SK-N-SH treated with all-trans-retinoic acid at 6 μM for 48 hours (cell line): ENCODE measurements at regions not wholly inside any gene's neighbourhood (a gene's known extent, or its start where the extent isn't known, plus 50 kb on each side); places are given as distances from the start of the nearest gene placed in this dataset.
"Not testable (repeated sequence)": the region's sequence is repeated elsewhere in the genome, so short reads cannot be mapped to it uniquely, and the experiment has no call there.

Source experiments
- BACH2 ChIP-seq: fragments of 250-450 bp; sonication (Bioruptor Pico); IDR thresholded peaks from 2 replicates; pipeline ENCODE4 v1.9.0; 2021; ENCODE audit warnings: mild to moderate bottlenecking, borderline replicate concordance
- ESRRG ChIP-seq: fragments of 250-450 bp; sonication (Bioruptor Pico); IDR thresholded peaks from 2 replicates; pipeline ENCODE4 v1.6.1; 2021; ENCODE audit warnings: mild to moderate bottlenecking
- GLIS3 ChIP-seq: fragments of 250-450 bp; sonication (Bioruptor Pico); IDR thresholded peaks from 2 replicates; pipeline ENCODE4 v1.5.0; 2020; ENCODE audit warnings: mild to moderate bottlenecking, moderate library complexity
- PATZ1 ChIP-seq: fragments of 250-450 bp; sonication (Bioruptor Pico); IDR thresholded peaks from 2 replicates; pipeline ENCODE4 v1.8.0; 2020; ENCODE audit warnings: mild to moderate bottlenecking, moderate library complexity, borderline replicate concordance
- PPARA ChIP-seq: fragments of 250-450 bp; sonication (Bioruptor Pico); IDR thresholded peaks from 2 replicates; pipeline ENCODE4 v1.5.0; 2020; ENCODE audit warnings: mild to moderate bottlenecking, borderline replicate concordance
- RARB ChIP-seq: fragments of 250-450 bp; sonication (Bioruptor Pico); IDR thresholded peaks from 2 replicates; pipeline ENCODE4 v1.8.0; 2021; ENCODE audit warnings: mild to moderate bottlenecking, moderate library complexity
- TOX ChIP-seq: fragments of 250-450 bp; sonication (Bioruptor Pico); IDR thresholded peaks from 2 replicates; pipeline ENCODE4 v1.8.0; 2021; ENCODE audit warnings: mild to moderate bottlenecking, moderate library complexity, borderline replicate concordance
- ZNF565 ChIP-seq: fragments of 450-650 bp; formaldehyde crosslinking; conservative IDR thresholded peaks from 2 replicates; pipeline ENCODE4 v1.5.0; 2020; ENCODE audit warnings: low read depth, mild to moderate bottlenecking, moderate library complexity
- ZNF8 ChIP-seq: fragments of 450-650 bp; formaldehyde crosslinking; IDR thresholded peaks from 2 replicates; pipeline ENCODE4 v1.5.0; 2020; ENCODE audit warnings: mild to moderate bottlenecking, moderate library complexity
- TF ChIP-seq, protein P1 (sequence below): fragments of 250-450 bp; sonication (Bioruptor Pico); IDR thresholded peaks from 2 replicates; pipeline ENCODE4 v1.8.0; 2021; ENCODE audit warnings: low read depth, mild to moderate bottlenecking, moderate library complexity, borderline replicate concordance
- TF ChIP-seq, protein P2 (sequence below): fragments of 250-450 bp; sonication (Bioruptor Pico); IDR thresholded peaks from 2 replicates; pipeline ENCODE4 v1.5.1; 2020; ENCODE audit warnings: low read depth, mild to moderate bottlenecking, moderate library complexity

- not testable (repeated sequence) for TF ChIP-seq TOX, GLIS3, RARB, ESRRG, BACH2, PATZ1, ZNF565, PPARA, ZNF8 (CRISPR knock-in tag)
- TF ChIP-seq, protein P1, sequence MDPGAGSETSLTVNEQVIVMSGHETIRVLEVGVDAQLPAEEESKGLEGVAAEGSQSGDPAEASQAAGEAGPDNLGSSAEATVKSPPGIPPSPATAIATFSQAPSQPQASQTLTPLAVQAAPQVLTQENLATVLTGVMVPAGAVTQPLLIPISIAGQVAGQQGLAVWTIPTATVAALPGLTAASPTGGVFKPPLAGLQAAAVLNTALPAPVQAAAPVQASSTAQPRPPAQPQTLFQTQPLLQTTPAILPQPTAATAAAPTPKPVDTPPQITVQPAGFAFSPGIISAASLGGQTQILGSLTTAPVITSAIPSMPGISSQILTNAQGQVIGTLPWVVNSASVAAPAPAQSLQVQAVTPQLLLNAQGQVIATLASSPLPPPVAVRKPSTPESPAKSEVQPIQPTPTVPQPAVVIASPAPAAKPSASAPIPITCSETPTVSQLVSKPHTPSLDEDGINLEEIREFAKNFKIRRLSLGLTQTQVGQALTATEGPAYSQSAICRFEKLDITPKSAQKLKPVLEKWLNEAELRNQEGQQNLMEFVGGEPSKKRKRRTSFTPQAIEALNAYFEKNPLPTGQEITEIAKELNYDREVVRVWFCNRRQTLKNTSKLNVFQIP (CRISPR knock-in tag), result not testable (repeated sequence)
- TF ChIP-seq, protein P2, sequence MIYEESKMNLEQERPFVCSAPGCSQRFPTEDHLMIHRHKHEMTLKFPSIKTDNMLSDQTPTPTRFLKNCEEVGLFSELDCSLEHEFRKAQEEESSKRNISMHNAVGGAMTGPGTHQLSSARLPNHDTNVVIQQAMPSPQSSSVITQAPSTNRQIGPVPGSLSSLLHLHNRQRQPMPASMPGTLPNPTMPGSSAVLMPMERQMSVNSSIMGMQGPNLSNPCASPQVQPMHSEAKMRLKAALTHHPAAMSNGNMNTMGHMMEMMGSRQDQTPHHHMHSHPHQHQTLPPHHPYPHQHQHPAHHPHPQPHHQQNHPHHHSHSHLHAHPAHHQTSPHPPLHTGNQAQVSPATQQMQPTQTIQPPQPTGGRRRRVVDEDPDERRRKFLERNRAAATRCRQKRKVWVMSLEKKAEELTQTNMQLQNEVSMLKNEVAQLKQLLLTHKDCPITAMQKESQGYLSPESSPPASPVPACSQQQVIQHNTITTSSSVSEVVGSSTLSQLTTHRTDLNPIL (CRISPR knock-in tag), result not testable (repeated sequence)
Observed at GRCh38 chr5:42980391-42980790, 59.7 kb downstream of the ANXA2R start.
